K562 (cell line): ENCODE measurements at regions not wholly inside any gene's neighbourhood (a gene's known extent, or its start where the extent isn't known, plus 50 kb on each side); places are given as distances from the start of the nearest gene placed in this dataset.

Source experiments
- ATAC-seq: fragments of 200-7000 bp; cut with Tn5 transposase; 3 replicates; pipeline ENCODE4 v1.9.1; 2020; ENCODE audit warnings: moderate library complexity
- BruUV-seq: library from RNA; stranded (reverse); fragments of 400-500 nt; replicated peaks from 2 replicates; lab custom pipeline; 2021; lab: Mats Ljungman, UMichigan
- CTCF ChIA-PET: fragments of 300-600 bp; formaldehyde crosslinking; extraction: SDS; loops from one replicate; lab custom pipeline; 2021; ENCODE audit warnings: low intra/inter-chr PET ratio; lab: Yijun Ruan, JAX
- POLR2A ChIA-PET: fragments of 300-600, 350-650 bp; sonication (Branson Sonifier 250); formaldehyde crosslinking; extraction: SDS; loops from one replicate; lab custom pipeline; 2021; ENCODE audit warnings: antibody characterized with exemption, inconsistent platforms; lab: Yijun Ruan, JAX
- DNase-seq, 4 experiments: peaks; one replicate each; pipeline versions ENCODE4 v3.0.0 to v3.0.0-alpha.2; 2011 to 2018; ENCODE audit warnings: low spot score in 3 of 4, mixed read lengths in 3 of 4; ENCODE audit errors: extremely low read depth in 1 of 4
- FAIRE-seq: peaks from 2 replicates; lab custom pipeline; 2011; peaks lifted over from hg19 to GRCh38; lab: Jason Lieb, UNC
- H2AFZ ChIP-seq: 2 replicates; pipeline ENCODE4 v1.6.0; 2011; ENCODE audit warnings: low read depth, low read length, control low read depth, inconsistent platforms
- H3K27ac ChIP-seq: fragments of 200-600 bp; 3 replicates; pipeline ENCODE4 v1.8.0; 2011; ENCODE audit warnings: low read depth, mild to moderate bottlenecking, control low read depth, inconsistent platforms, low read length, moderate library complexity, mixed read lengths; ENCODE audit errors: extremely low read depth
- H3K27me3 ChIP-seq, 2 experiments: fragments of 300-600 bp in 1 of 2; 2 replicates in 1 of 2; 3 replicates in 1 of 2; pipeline versions ENCODE4 v1.6.0 to v1.8.0; 2011; ENCODE audit warnings: inconsistent platforms in 2 of 2, low read length in 2 of 2, mild to moderate bottlenecking in 1 of 2, mixed read lengths in 1 of 2, moderate library complexity in 1 of 2; ENCODE audit not compliant: control insufficient read depth in 2 of 2, insufficient read depth in 2 of 2
- H3K36me3 ChIP-seq: fragments of 300-600 bp; 3 replicates; pipeline ENCODE4 v1.8.0; 2011; ENCODE audit warnings: mild to moderate bottlenecking, low read length, inconsistent platforms; ENCODE audit not compliant: control insufficient read depth, insufficient read depth
- H3K4me1 ChIP-seq, 2 experiments: fragments of 200-600 bp in 1 of 2; replicated peaks in 1 of 2; 2 replicates in 1 of 2; 3 replicates in 1 of 2; pipeline versions ENCODE4 v1.5.1 to v1.8.0; 2011; ENCODE audit warnings: inconsistent platforms in 2 of 2, low read length in 2 of 2, mild to moderate bottlenecking in 1 of 2, mixed read lengths in 1 of 2, moderate library complexity in 1 of 2; ENCODE audit not compliant: control insufficient read depth in 2 of 2, insufficient read depth in 2 of 2
- H3K4me2 ChIP-seq: 2 replicates; pipeline ENCODE4 v1.6.1; 2011; ENCODE audit warnings: low read length, control low read depth, inconsistent platforms, mixed read lengths; ENCODE audit not compliant: insufficient read depth
- H3K4me3 ChIP-seq: fragments of 200-600 bp; sonication (generic), shearing (Covaris generic); 2 replicates; pipeline ENCODE4 v1.5.1; 2016; ENCODE audit warnings: control low read depth, inconsistent platforms
- H3K79me2 ChIP-seq: fragments of 200-600 bp; 3 replicates; pipeline ENCODE4 v1.8.0; 2011; ENCODE audit warnings: low read length, inconsistent platforms; ENCODE audit not compliant: control insufficient read depth, insufficient read depth
- H3K9ac ChIP-seq, 2 experiments: 2 replicates each; pipeline versions ENCODE4 v1.6.0 to v1.6.1; 2011; ENCODE audit warnings: low read depth in 2 of 2, low read length in 2 of 2, control low read depth in 1 of 2, inconsistent platforms in 1 of 2, mild to moderate bottlenecking in 1 of 2, mixed read lengths in 1 of 2; ENCODE audit not compliant: insufficient read depth in 1 of 2
- H3K9me1 ChIP-seq: one replicate; pipeline ENCODE4 v1.6.0; 2011; ENCODE audit warnings: inconsistent platforms, mild to moderate bottlenecking, low read length, moderate library complexity; ENCODE audit not compliant: control insufficient read depth, insufficient read depth
- H3K9me3 ChIP-seq: replicated peaks from 2 replicates; pipeline ENCODE4 v1.5.1; 2011; ENCODE audit warnings: low read depth, low read length, inconsistent platforms; ENCODE audit not compliant: control insufficient read depth, insufficient read depth
- H4K20me1 ChIP-seq: replicated peaks from 2 replicates; pipeline ENCODE4 v1.6.1; 2011; ENCODE audit warnings: low read length, inconsistent platforms, mixed read lengths; ENCODE audit not compliant: control insufficient read depth, insufficient read depth
- BMI1 ChIP-seq: fragments of 150-350 bp; IDR thresholded peaks from 2 replicates; pipeline ENCODE4 v1.6.1; 2014; ENCODE audit warnings: low read length
- E4F1 ChIP-seq: fragments of 250-450 bp; sonication (Bioruptor Pico); IDR thresholded peaks from 2 replicates; pipeline ENCODE4 v1.5.0; 2021; ENCODE audit warnings: mild to moderate bottlenecking, borderline replicate concordance
- ELF2 ChIP-seq: fragments of 250-450 bp; sonication (Bioruptor Pico); IDR thresholded peaks from 2 replicates; pipeline ENCODE4 v1.5.0; 2021; ENCODE audit warnings: mild to moderate bottlenecking
- FOXP1 ChIP-seq: sonication (generic); formaldehyde crosslinking; IDR thresholded peaks from 2 replicates; pipeline ENCODE4 v1.8.0; 2022; ENCODE audit warnings: mild to moderate bottlenecking, missing genetic modification reagents
- MYBL2 ChIP-seq, 2 experiments: fragments of 450-650 bp in 1 of 2; sonication (generic) in 1 of 2; formaldehyde crosslinking in 1 of 2; IDR thresholded peaks; 2 replicates each; pipeline versions ENCODE4 v1.6.1 to v1.8.1; 2017 to 2022; ENCODE audit warnings: borderline replicate concordance in 1 of 2, inconsistent platforms in 1 of 2, low read depth in 1 of 2, mild to moderate bottlenecking in 1 of 2, missing genetic modification reagents in 1 of 2, moderate library complexity in 1 of 2
- WGBS: fragments of 100-300 bp; shearing (Covaris generic); methylation state at CpG from one replicate; pipeline ENCODE4 v1.1.6; 2016; ENCODE audit warnings: low coverage, mixed read lengths; ENCODE audit not compliant: insufficient coverage; ENCODE audit errors: missing lambda C conversion rate; 5-methylcytosine and 5-hydroxymethylcytosine counted together
- in situ Hi-C: fragments of 300-500 bp; cut with MboI; formaldehyde crosslinking; loops from 4 replicates; pipeline ENCODE4 v1.15.0; 2018; ENCODE audit warnings: inconsistent platforms, mixed read lengths
- intact Hi-C: fragments of 100-400 bp; cut with micrococcal nuclease; formaldehyde crosslinking; loops from 2 replicates; pipeline ENCODE4 v1.14.2; 2022
- TF ChIP-seq, protein P1 (sequence below), 2 experiments: fragments of 200-800 bp in 1 of 2; sonication (Bioruptor generic) in 1 of 2; sonication (generic) in 1 of 2; formaldehyde crosslinking in 1 of 2; IDR thresholded peaks in 1 of 2; conservative IDR thresholded peaks in 1 of 2; 2 replicates each; pipeline versions ENCODE4 v1.5.0 to v1.6.1; 2016 to 2020; ENCODE audit warnings: missing compliant biosample characterization in 1 of 2, missing genetic modification characterization in 1 of 2, missing genetic modification reagents in 1 of 2
- TF ChIP-seq, protein P2 (sequence below), 2 experiments: fragments of 450-650 bp; formaldehyde crosslinking in 1 of 2; IDR thresholded peaks; 2 replicates each; pipeline versions ENCODE4 v1.4.0 to v1.6.1; 2014 to 2020; ENCODE audit warnings: mild to moderate bottlenecking in 2 of 2, borderline replicate concordance in 1 of 2, low read depth in 1 of 2

DNA sequence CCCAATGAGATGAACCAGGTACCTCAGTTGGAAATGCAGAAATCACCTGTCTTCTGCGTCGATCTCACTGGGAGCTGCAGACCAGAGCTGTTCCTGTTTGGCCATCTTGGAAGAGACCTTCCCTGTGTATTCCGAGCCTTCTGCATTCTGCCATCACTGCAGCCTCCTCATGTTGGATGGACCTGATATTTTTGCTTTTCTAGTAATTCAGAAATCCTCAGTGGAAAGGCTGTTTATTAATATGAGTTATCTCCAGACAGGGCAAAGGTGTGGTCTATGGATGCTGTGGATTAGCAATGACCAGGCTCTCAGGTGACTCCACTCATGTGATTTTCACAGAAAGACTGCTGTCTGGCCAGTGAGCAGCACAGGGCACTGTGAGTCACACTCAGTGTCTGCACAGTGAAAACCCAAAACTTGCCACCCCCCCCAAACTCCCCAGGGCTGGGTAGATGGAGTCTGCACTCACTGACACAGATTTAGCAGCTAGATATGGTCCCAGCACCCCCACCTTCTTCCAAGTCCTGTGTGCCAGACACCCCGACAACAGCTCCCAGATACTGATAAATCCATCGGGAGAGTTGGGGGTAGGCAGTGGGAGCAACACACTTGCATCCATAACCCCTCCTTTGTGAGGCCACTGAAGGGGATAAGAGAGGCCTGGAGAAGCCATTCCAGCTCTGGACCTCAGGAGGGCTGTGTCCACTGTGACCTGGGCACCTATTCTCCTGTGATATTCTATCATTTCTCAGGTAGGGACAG, 75.2 kb upstream of the TOP3B start:
- Histone ChIP-seq H3K36me3 (no peaks in the 10 kb centered on the region), H3K9me3 (no peaks in the 10 kb centered on the region), H3K27me3 (peaks cover 37 to 40% of the 10 kb centered on the region in 2 experiments), H3K79me2 (no peaks in the 10 kb centered on the region), H3K27ac (no peak overlapping the region), H4K20me1 (0 out of 2 replicates have a peak, but pooled peaks cover 3% of the 10 kb centered on the region), H3K4me2 (no peak overlapping the region), H3K4me1 (peaks cover 0 to 5% of the 10 kb centered on the region in 2 experiments; a peak in 2 of 5 replicates), H3K9ac (peak overlapping the region in 1 of 2 experiments; percentile 5; a peak in 1 of 4 replicates), H2AFZ (no peak overlapping the region), H3K4me3 (no peak overlapping the region), H3K9me1 (no peaks in the 10 kb centered on the region)
- ATAC-seq: no peak
- CTCF ChIA-PET: no interaction called here
- in situ Hi-C loops (no loop called here), intact Hi-C loops (no loop called here)
- FAIRE-seq: no peak
- POLR2A ChIA-PET: interaction anchor here (0.5 to 12.9 kb wide), 13 partner anchors 8 to 96 kb away, joined by 3 to 110 read pairs (median 4); no protein-coding TSS in a partner anchor
- no TSS peak for BruUV-seq
- no peak for DNase-seq
- under 1% methylated on average over 5 of the region's 5 CpGs for WGBS
- TF ChIP-seq BMI1 (no peak), ELF2 (CRISPR knock-in tag) (no peak), E4F1 (CRISPR knock-in tag) (no peak), FOXP1 (CRISPR knock-in tag) (no peak), MYBL2 (IDR thresholded peaks at IDR 0.05; ENCODE audit: low read depth) (no peak), MYBL2 (CRISPR knock-in tag; IDR thresholded peaks at IDR 0.05; ENCODE audit: borderline replicate concordance) (no peak)
- TF ChIP-seq, protein P1, sequence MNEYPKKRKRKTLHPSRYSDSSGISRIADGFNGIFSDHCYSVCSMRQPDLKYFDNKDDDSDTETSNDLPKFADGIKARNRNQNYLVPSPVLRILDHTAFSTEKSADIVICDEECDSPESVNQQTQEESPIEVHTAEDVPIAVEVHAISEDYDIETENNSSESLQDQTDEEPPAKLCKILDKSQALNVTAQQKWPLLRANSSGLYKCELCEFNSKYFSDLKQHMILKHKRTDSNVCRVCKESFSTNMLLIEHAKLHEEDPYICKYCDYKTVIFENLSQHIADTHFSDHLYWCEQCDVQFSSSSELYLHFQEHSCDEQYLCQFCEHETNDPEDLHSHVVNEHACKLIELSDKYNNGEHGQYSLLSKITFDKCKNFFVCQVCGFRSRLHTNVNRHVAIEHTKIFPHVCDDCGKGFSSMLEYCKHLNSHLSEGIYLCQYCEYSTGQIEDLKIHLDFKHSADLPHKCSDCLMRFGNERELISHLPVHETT (CRISPR knock-in tag; conservative IDR thresholded peaks at IDR 0.05 in 1 of 2, IDR thresholded peaks at IDR 0.05 in 1 of 2): no peak
- TF ChIP-seq, protein P2, sequence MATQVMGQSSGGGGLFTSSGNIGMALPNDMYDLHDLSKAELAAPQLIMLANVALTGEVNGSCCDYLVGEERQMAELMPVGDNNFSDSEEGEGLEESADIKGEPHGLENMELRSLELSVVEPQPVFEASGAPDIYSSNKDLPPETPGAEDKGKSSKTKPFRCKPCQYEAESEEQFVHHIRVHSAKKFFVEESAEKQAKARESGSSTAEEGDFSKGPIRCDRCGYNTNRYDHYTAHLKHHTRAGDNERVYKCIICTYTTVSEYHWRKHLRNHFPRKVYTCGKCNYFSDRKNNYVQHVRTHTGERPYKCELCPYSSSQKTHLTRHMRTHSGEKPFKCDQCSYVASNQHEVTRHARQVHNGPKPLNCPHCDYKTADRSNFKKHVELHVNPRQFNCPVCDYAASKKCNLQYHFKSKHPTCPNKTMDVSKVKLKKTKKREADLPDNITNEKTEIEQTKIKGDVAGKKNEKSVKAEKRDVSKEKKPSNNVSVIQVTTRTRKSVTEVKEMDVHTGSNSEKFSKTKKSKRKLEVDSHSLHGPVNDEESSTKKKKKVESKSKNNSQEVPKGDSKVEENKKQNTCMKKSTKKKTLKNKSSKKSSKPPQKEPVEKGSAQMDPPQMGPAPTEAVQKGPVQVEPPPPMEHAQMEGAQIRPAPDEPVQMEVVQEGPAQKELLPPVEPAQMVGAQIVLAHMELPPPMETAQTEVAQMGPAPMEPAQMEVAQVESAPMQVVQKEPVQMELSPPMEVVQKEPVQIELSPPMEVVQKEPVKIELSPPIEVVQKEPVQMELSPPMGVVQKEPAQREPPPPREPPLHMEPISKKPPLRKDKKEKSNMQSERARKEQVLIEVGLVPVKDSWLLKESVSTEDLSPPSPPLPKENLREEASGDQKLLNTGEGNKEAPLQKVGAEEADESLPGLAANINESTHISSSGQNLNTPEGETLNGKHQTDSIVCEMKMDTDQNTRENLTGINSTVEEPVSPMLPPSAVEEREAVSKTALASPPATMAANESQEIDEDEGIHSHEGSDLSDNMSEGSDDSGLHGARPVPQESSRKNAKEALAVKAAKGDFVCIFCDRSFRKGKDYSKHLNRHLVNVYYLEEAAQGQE (IDR thresholded peaks at IDR 0.05; ENCODE audit: borderline replicate concordance): no peak
- TF ChIP-seq, protein P2 (CRISPR knock-in tag; IDR thresholded peaks at IDR 0.05; ENCODE audit: low read depth): no peak
